ENCODE measurements at regions not wholly inside any gene's neighbourhood (a gene's known extent, or its start where the extent isn't known, plus 50 kb on each side); places are given as distances from the start of the nearest gene placed in this dataset.
A peak's percentile ranks its signal among the peaks of the same experiment; 100 is the strongest.

DNA sequence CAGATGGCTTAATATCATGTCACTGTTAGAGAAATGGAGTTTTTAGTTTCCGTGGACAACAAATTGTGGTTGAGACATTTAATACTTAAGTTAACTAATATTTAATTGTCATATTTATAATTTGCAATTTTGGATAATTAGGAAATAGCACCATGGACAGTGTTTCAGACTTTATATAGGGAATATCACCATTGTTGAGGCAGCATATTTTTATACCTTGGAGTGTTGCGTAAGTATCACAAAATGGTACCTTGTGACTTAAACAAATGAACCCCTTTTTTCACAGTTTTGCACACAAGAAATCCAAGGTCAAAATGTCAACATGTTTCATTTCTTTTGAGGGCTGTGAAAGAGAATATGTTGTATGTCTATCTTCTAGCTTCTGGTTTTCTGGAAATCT lies 539.9 kb downstream of the TECRL start:
- Histone ChIP-seq H3K4me3 (ENCODE audit: low read depth in 2 of 2, low read length in 1 of 2) (no peak overlapping the region), H3K27ac (ENCODE audit: low read depth in 2 of 2, low read length in 1 of 2) (no peak overlapping the region), H3K9ac (no peak overlapping the region), H3K9me3 (no peaks in the 10 kb centered on the region), H3K4me2 (no peak overlapping the region), H3K27me3 (ENCODE audit: insufficient read depth) (no peaks in the 10 kb centered on the region), H2AFZ (ENCODE audit: low read depth) (no peak overlapping the region), H3K4me1 (ENCODE audit: control insufficient read depth in 1 of 2, insufficient read depth in 2 of 2, low read depth in 1 of 2, low read length in 1 of 2) (no peaks in the 10 kb centered on the region), H3K9me2 (no peaks in the 10 kb centered on the region), H3K36me3 (replicated peaks in 1 of 2; ENCODE audit: control insufficient read depth in 1 of 2, insufficient read depth in 2 of 2, low read length in 1 of 2) (no peaks in the 10 kb centered on the region), H3K79me2 (ENCODE audit: insufficient read depth) (no peaks in the 10 kb centered on the region), H3F3A (replicated peaks; ENCODE audit: insufficient read depth) (no peaks in the 10 kb centered on the region), H4K20me1 (ENCODE audit: insufficient read depth) (no peaks in the 10 kb centered on the region)
- 70% methylated on average over 2 of the region's 2 CpGs for WGBS (ENCODE audit: low lambda C conversion rate)
- ChIA-PET POLR2A (no interaction called here), CTCF (no interaction called here)
- no peak for DNase-seq
- TF ChIP-seq, protein P1, sequence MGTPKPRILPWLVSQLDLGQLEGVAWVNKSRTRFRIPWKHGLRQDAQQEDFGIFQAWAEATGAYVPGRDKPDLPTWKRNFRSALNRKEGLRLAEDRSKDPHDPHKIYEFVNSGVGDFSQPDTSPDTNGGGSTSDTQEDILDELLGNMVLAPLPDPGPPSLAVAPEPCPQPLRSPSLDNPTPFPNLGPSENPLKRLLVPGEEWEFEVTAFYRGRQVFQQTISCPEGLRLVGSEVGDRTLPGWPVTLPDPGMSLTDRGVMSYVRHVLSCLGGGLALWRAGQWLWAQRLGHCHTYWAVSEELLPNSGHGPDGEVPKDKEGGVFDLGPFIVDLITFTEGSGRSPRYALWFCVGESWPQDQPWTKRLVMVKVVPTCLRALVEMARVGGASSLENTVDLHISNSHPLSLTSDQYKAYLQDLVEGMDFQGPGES (IDR thresholded peaks at IDR 0.05; ENCODE audit: low read depth, low read length), result no peak
- TF ChIP-seq REST (IDR thresholded peaks at IDR 0.05; ENCODE audit: low read depth, low read length), result 0 out of 2 replicates have a peak, but pooled peaks have one; percentile 29

GRCh38 chr4:63851496-63851895 lies 557.8 kb downstream of the TECRL start:
- H3K36me3 ChIP-seq (replicated peaks in 1 of 2; ENCODE audit: control insufficient read depth in 1 of 2, insufficient read depth in 2 of 2, low read length in 1 of 2), result no peaks in the 10 kb centered on the region
- POLR2A ChIA-PET, result no interaction called here

More at GRCh38 chr4:63851496-63851895, 557.8 kb downstream of the TECRL start:
- H4K20me1 ChIP-seq (ENCODE audit: insufficient read depth), result no peaks in the 10 kb centered on the region
- no peaks in the 10 kb centered on the region for H3K4me1 ChIP-seq (ENCODE audit: control insufficient read depth in 1 of 2, insufficient read depth in 2 of 2, low read depth in 1 of 2, low read length in 1 of 2)
- H3K4me3 ChIP-seq (ENCODE audit: low read depth in 2 of 2, low read length in 1 of 2), result no peak overlapping the region
- no peak overlapping the region for H3K4me2 ChIP-seq
- TF ChIP-seq ZBTB33 (IDR thresholded peaks at IDR 0.05; ENCODE audit: borderline replicate concordance, low read depth), result no peak
- no peak for TF ChIP-seq FOXJ3 (CRISPR knock-in tag; IDR thresholded peaks at IDR 0.05)
- TF ChIP-seq CTCF (IDR thresholded peaks at IDR 0.05), result no peak
- no peak for TF ChIP-seq POLR2AphosphoS5 (IDR thresholded peaks at IDR 0.05; ENCODE audit: low read depth, low read length)
- TF ChIP-seq CHD2 (IDR thresholded peaks at IDR 0.05; ENCODE audit: low read length, partially characterized antibody), result no peak
- no peak for TF ChIP-seq MXI1 (IDR thresholded peaks at IDR 0.05; ENCODE audit: low read depth, low read length)
- no peak overlapping the region for H2AFZ ChIP-seq (ENCODE audit: low read depth)
- CTCF ChIA-PET, result no interaction called here
- H3K9ac ChIP-seq, result no peak overlapping the region
- DNase-seq, result no peak
- 18% methylated on average over 2 of the region's 2 CpGs for WGBS (ENCODE audit: low lambda C conversion rate)
- no peaks in the 10 kb centered on the region for H3K79me2 ChIP-seq (ENCODE audit: insufficient read depth)
- H3K27ac ChIP-seq (ENCODE audit: low read depth in 2 of 2, low read length in 1 of 2), result no peak overlapping the region
- H3K27me3 ChIP-seq (ENCODE audit: insufficient read depth), result no peaks in the 10 kb centered on the region
- H3K9me2 ChIP-seq, result no peaks in the 10 kb centered on the region
- H3K9me3 ChIP-seq, result no peaks in the 10 kb centered on the region
- no peaks in the 10 kb centered on the region for H3F3A ChIP-seq (replicated peaks; ENCODE audit: insufficient read depth)
